Mesendoderm (in vitro differentiated cells): ENCODE measurements at regions not wholly inside any gene's neighbourhood (a gene's known extent, or its start where the extent isn't known, plus 50 kb on each side); places are given as distances from the start of the nearest gene placed in this dataset.

Experiments
- DNase-seq: peaks from one replicate; pipeline ENCODE4 v3.0.0; 2013
- H2AK5ac ChIP-seq: 2 replicates; pipeline ENCODE4 v1.6.1; 2013; ENCODE audit warnings: low read length, inconsistent platforms
- H2BK120ac ChIP-seq: 2 replicates; pipeline ENCODE4 v1.6.1; 2013; ENCODE audit warnings: low read depth, mild to moderate bottlenecking, low read length, moderate library complexity, mixed read lengths
- H2BK15ac ChIP-seq: replicated peaks from 2 replicates; pipeline ENCODE4 v1.6.1; 2013; ENCODE audit warnings: low read depth, mild to moderate bottlenecking, moderate library complexity
- H2BK5ac ChIP-seq: 2 replicates; pipeline ENCODE4 v1.6.1; 2013; ENCODE audit warnings: low read length, inconsistent platforms
- H3K18ac ChIP-seq: 2 replicates; pipeline ENCODE4 v1.6.1; 2013; ENCODE audit warnings: mild to moderate bottlenecking, low read length, mixed read lengths
- H3K23ac ChIP-seq: one replicate; pipeline ENCODE4 v1.6.1; 2013; ENCODE audit warnings: low read length
- H3K27ac ChIP-seq: 2 replicates; pipeline ENCODE4 v1.5.1; 2013; ENCODE audit warnings: low read depth, mild to moderate bottlenecking, inconsistent platforms, low read length, moderate library complexity
- H3K27me3 ChIP-seq: 2 replicates; pipeline ENCODE4 v1.6.1; 2013; ENCODE audit warnings: low read length, control low read depth, mild to moderate bottlenecking, inconsistent platforms; ENCODE audit not compliant: insufficient read depth, poor library complexity
- H3K36me3 ChIP-seq: 2 replicates; pipeline ENCODE4 v1.6.1; 2013; ENCODE audit warnings: low read length, inconsistent platforms; ENCODE audit not compliant: control insufficient read depth, insufficient read depth
- H3K4ac ChIP-seq: one replicate; pipeline ENCODE4 v1.6.1; 2013; ENCODE audit warnings: low read depth, mild to moderate bottlenecking, low read length, moderate library complexity
- H3K4me1 ChIP-seq: 2 replicates; pipeline ENCODE4 v1.6.1; 2013; ENCODE audit warnings: low read depth, low read length, inconsistent platforms; ENCODE audit not compliant: control insufficient read depth
- H3K4me2 ChIP-seq: 2 replicates; pipeline ENCODE4 v1.6.1; 2013; ENCODE audit warnings: low read length
- H3K4me3 ChIP-seq: 2 replicates; pipeline ENCODE4 v1.5.1; 2013; ENCODE audit warnings: mild to moderate bottlenecking, low read length
- H3K56ac ChIP-seq: one replicate; pipeline ENCODE4 v1.6.1; 2013; ENCODE audit warnings: low read length
- H3K79me1 ChIP-seq: 2 replicates; pipeline ENCODE4 v1.6.1; 2013; ENCODE audit warnings: low read length, inconsistent platforms
- H3K79me2 ChIP-seq: 2 replicates; pipeline ENCODE4 v1.6.1; 2013; ENCODE audit warnings: mild to moderate bottlenecking, low read length; ENCODE audit not compliant: control insufficient read depth, insufficient read depth
- H3K9ac ChIP-seq: 2 replicates; pipeline ENCODE4 v1.6.1; 2013; ENCODE audit warnings: low read length, inconsistent platforms
- H4K5ac ChIP-seq: one replicate; pipeline ENCODE4 v1.6.1; 2013; ENCODE audit warnings: low read length
- H4K8ac ChIP-seq: one replicate; pipeline ENCODE4 v1.6.1; 2013; ENCODE audit warnings: low read depth, mild to moderate bottlenecking, control low read depth, low read length, moderate library complexity
- WGBS: extraction: QIAGEN DNeasy Blood & Tissue Kit; methylation state at CpG from one replicate; pipeline ENCODE4 v1.1.7; 2013; ENCODE audit warnings: low lambda C conversion rate, missing lambda C conversion rate; ENCODE audit not compliant: insufficient coverage; ENCODE audit errors: extremely low coverage; 5-methylcytosine and 5-hydroxymethylcytosine counted together

- H3K56ac ChIP-seq, result no peak overlapping the region
- no peak overlapping the region for H3K4me3 ChIP-seq
- no peak overlapping the region for H3K27ac ChIP-seq
- no peak overlapping the region for H3K4ac ChIP-seq
- H3K9ac ChIP-seq, result no peak overlapping the region
- H3K36me3 ChIP-seq, result no peaks in the 10 kb centered on the region
- no peak for DNase-seq
- no peaks in the 10 kb centered on the region for H3K27me3 ChIP-seq
- H3K79me1 ChIP-seq, result no peaks in the 10 kb centered on the region
- no peak overlapping the region for H2BK15ac ChIP-seq
- no peaks in the 10 kb centered on the region for H3K4me1 ChIP-seq
- H4K8ac ChIP-seq, result no peak overlapping the region
- WGBS, result no CpG with 5 or more reads among the region's 1 CpG
- no peaks in the 10 kb centered on the region for H3K79me2 ChIP-seq
- no peak overlapping the region for H3K23ac ChIP-seq
- H3K4me2 ChIP-seq, result no peak overlapping the region
- no peak overlapping the region for H3K18ac ChIP-seq
- H2BK120ac ChIP-seq, result no peak overlapping the region
- no peak overlapping the region for H4K5ac ChIP-seq
- H2AK5ac ChIP-seq, result no peak overlapping the region
- no peak overlapping the region for H2BK5ac ChIP-seq
Measured at GRCh38 chr15:39281094-39281493, 299.8 kb upstream of the THBS1 start.

DNA sequence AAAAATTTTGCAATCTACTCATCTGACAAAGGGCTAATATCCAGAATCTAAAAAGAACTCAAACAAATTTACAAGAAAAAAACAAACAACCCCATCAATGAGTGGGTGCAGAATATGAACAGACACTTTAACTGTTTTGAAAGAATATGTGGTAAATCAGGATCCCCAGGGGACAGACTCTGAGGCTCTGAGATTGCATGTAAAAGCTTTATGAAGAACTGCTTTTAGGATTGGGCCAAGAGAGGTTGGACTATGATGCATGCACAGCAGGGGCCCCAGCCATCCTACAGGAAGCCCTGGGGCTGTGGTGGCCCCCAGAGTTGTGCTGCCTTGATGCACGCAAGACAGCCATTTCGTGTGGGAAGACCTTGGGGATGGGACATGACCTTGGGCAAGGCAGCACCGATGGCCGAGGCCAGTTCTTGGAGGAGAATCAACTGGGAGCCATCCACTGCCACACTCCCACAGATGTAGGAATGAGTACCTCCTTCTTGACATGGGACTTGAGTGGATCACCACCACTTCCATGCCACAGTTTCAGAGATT is 298.1 kb upstream of the THBS1 start:
- H3K23ac ChIP-seq, result no peak overlapping the region
- no peak overlapping the region for H3K27ac ChIP-seq
- no peak overlapping the region for H2BK15ac ChIP-seq
- H3K18ac ChIP-seq, result no peak overlapping the region
- H3K4me2 ChIP-seq, result no peak overlapping the region
- DNase-seq, result no peak
- no peak overlapping the region for H2AK5ac ChIP-seq
- H3K79me2 ChIP-seq, result no peaks in the 10 kb centered on the region
- no peak overlapping the region for H2BK5ac ChIP-seq
- no CpG with 5 or more reads among the region's 4 CpGs for WGBS
- H3K4ac ChIP-seq, result no peak overlapping the region
- H3K27me3 ChIP-seq, result no peaks in the 10 kb centered on the region
- no peak overlapping the region for H3K56ac ChIP-seq
- H2BK120ac ChIP-seq, result no peak overlapping the region
- H3K79me1 ChIP-seq, result no peaks in the 10 kb centered on the region
- no peak overlapping the region for H3K9ac ChIP-seq
- no peak overlapping the region for H3K4me3 ChIP-seq
- no peak overlapping the region for H4K5ac ChIP-seq
- no peaks in the 10 kb centered on the region for H3K36me3 ChIP-seq
- no peak overlapping the region for H4K8ac ChIP-seq
- no peaks in the 10 kb centered on the region for H3K4me1 ChIP-seq

DNA sequence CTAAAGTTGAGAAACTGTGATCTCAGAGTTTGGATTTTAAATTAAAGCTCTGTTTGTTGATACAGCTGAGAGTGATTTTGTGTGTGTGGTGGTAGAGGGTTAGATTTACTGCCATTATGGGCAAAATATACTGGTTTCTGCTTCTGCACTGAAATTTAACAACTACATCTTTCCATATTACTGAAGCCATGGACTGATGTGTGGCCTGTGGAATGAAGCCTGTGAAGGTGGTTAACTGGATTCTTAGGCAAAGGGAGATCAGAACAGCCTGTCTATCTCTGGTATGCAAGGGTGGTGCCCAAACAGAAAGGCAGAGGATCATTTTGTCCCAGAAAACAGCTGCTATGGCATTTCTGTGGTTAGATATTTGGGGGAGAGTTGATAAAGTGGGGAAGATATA is 297.3 kb upstream of the THBS1 start:
- Histone ChIP-seq H2BK120ac (no peak overlapping the region), H3K56ac (no peak overlapping the region), H3K9ac (no peak overlapping the region), H3K27ac (no peak overlapping the region), H3K4me1 (no peaks in the 10 kb centered on the region), H3K4ac (no peak overlapping the region), H2BK15ac (no peak overlapping the region), H3K36me3 (no peaks in the 10 kb centered on the region), H3K18ac (no peak overlapping the region), H2BK5ac (no peak overlapping the region), H3K79me2 (no peaks in the 10 kb centered on the region), H2AK5ac (no peak overlapping the region), H3K4me3 (no peak overlapping the region), H3K4me2 (no peak overlapping the region), H4K8ac (no peak overlapping the region), H3K23ac (no peak overlapping the region), H3K27me3 (no peaks in the 10 kb centered on the region), H3K79me1 (no peaks in the 10 kb centered on the region), H4K5ac (no peak overlapping the region)
- no peak for DNase-seq

- no peak for DNase-seq
- no peak overlapping the region for H3K4ac ChIP-seq
- H2BK15ac ChIP-seq, result no peak overlapping the region
- no peaks in the 10 kb centered on the region for H3K36me3 ChIP-seq
- no peak overlapping the region for H3K18ac ChIP-seq
- WGBS, result no CpG with 5 or more reads among the region's 3 CpGs
- no peaks in the 10 kb centered on the region for H3K27me3 ChIP-seq
- H3K4me1 ChIP-seq, result no peaks in the 10 kb centered on the region
- no peak overlapping the region for H3K56ac ChIP-seq
- no peak overlapping the region for H2AK5ac ChIP-seq
- no peak overlapping the region for H3K4me2 ChIP-seq
- no peak overlapping the region for H3K23ac ChIP-seq
- H3K4me3 ChIP-seq, result no peak overlapping the region
- H4K5ac ChIP-seq, result no peak overlapping the region
- no peaks in the 10 kb centered on the region for H3K79me1 ChIP-seq
- H2BK5ac ChIP-seq, result no peak overlapping the region
- no peak overlapping the region for H3K27ac ChIP-seq
- no peak overlapping the region for H4K8ac ChIP-seq
- H3K79me2 ChIP-seq, result no peaks in the 10 kb centered on the region
- no peak overlapping the region for H3K9ac ChIP-seq
- no peak overlapping the region for H2BK120ac ChIP-seq
Measured at GRCh38 chr15:39285071-39285470, 295.8 kb upstream of the THBS1 start.

DNA sequence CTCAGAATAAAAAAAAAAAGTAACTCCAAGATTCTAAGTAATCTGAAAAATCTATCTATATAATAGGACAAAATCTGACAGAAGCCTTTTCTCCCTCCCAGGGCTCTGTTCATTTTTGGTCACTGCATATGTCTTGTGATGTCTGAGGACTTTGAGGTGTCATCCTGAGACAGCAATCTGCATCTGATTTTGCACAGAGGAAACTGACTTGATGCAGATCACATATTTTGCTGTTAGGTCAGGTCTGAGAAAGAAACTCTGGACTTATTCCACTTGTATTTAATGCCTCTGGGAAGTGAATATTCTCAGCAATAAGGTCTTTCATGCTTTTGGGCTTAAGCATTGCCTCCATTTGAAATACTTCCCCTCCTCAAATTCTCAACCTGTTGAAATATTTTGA is 295.2 kb upstream of the THBS1 start:
- no peak for DNase-seq
- no peaks in the 10 kb centered on the region for H3K4me1 ChIP-seq
- no peak overlapping the region for H3K18ac ChIP-seq
- no peak overlapping the region for H3K23ac ChIP-seq
- H3K9ac ChIP-seq, result no peak overlapping the region
- no peak overlapping the region for H4K5ac ChIP-seq
- no peak overlapping the region for H2BK120ac ChIP-seq
- H4K8ac ChIP-seq, result no peak overlapping the region
- no peak overlapping the region for H2BK5ac ChIP-seq
- no peaks in the 10 kb centered on the region for H3K36me3 ChIP-seq
- H3K4ac ChIP-seq, result no peak overlapping the region
- H3K4me3 ChIP-seq, result no peak overlapping the region
- no peak overlapping the region for H3K4me2 ChIP-seq
- H2BK15ac ChIP-seq, result no peak overlapping the region
- H3K27me3 ChIP-seq, result no peaks in the 10 kb centered on the region
- H3K79me1 ChIP-seq, result no peaks in the 10 kb centered on the region
- no peaks in the 10 kb centered on the region for H3K79me2 ChIP-seq
- H3K27ac ChIP-seq, result no peak overlapping the region
- H3K56ac ChIP-seq, result no peak overlapping the region
- no peak overlapping the region for H2AK5ac ChIP-seq

DNA sequence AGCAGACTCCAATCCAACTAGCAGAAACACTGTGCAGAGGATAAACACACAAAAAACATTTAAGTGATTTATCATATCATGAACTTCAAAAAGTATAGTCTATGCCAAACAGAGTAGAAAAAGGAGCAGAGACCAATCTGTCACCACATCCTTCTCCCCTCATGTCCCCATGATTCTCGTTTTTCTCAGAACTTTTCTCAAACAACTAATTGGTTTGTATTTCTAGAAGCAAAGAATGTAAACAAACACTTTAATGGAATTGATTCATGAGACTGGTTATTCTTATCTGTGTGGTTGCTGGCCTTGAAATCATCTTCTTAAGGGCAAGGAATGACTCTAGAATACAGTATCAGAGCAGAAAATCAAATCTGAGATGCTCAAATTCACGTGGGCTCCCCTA is 294.2 kb upstream of the THBS1 start:
- Histone ChIP-seq H3K4me1 (no peaks in the 10 kb centered on the region), H3K27ac (no peak overlapping the region)
- DNase-seq, result no peak

More for the DNA sequence above, 294.2 kb upstream of the THBS1 start:
- no peaks in the 10 kb centered on the region for H3K36me3 ChIP-seq
- no peak overlapping the region for H2AK5ac ChIP-seq
- no peak overlapping the region for H4K8ac ChIP-seq
- H3K4ac ChIP-seq, result no peak overlapping the region
- no peak overlapping the region for H3K56ac ChIP-seq
- no peaks in the 10 kb centered on the region for H3K79me2 ChIP-seq
- no peak overlapping the region for H3K23ac ChIP-seq
- no peak overlapping the region for H3K4me2 ChIP-seq
- no peak overlapping the region for H2BK15ac ChIP-seq
- no peak overlapping the region for H2BK120ac ChIP-seq
- no peak overlapping the region for H3K18ac ChIP-seq
- WGBS, result no CpG with 5 or more reads among the region's 2 CpGs
- no peak overlapping the region for H3K9ac ChIP-seq
- H3K79me1 ChIP-seq, result no peaks in the 10 kb centered on the region
- H3K4me3 ChIP-seq, result no peak overlapping the region
- no peaks in the 10 kb centered on the region for H3K27me3 ChIP-seq
- no peak overlapping the region for H2BK5ac ChIP-seq
- H4K5ac ChIP-seq, result no peak overlapping the region
